Renal cortex interstitium (tissue), 11 donors: ENCODE measurements at regions not wholly inside any gene's neighbourhood (a gene's known extent, or its start where the extent isn't known, plus 50 kb on each side); places are given as distances from the start of the nearest gene placed in this dataset.

Source experiments
- DNase-seq, 11 donors: peaks; one replicate each; pipeline ENCODE4 v3.0.0-alpha.2; 2013; ENCODE audit warnings: low read depth in 9 of 11, low spot score in 4 of 11; ENCODE audit errors: extremely low read depth in 1 of 11

DNA sequence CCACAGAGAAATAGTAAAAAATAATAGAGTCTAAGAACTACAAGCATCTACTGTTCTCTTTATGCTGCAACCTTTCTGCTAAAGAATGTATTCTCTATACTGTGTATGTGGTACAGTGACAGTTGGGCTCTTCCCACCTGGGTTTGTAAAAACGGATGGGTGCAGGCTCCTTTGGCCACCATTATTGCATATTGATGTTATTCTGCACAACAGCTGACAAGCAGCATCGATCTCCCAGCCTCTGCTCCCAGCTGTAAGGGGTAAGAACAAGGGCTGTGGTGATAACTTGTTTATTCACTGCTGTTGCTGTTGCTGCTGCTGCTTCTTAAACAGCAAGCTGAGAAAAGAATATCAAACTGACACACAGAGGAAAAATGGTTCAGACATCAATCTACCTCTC is 56.1 kb downstream of the KCNRG start:
- DNase-seq: no peak

DNA sequence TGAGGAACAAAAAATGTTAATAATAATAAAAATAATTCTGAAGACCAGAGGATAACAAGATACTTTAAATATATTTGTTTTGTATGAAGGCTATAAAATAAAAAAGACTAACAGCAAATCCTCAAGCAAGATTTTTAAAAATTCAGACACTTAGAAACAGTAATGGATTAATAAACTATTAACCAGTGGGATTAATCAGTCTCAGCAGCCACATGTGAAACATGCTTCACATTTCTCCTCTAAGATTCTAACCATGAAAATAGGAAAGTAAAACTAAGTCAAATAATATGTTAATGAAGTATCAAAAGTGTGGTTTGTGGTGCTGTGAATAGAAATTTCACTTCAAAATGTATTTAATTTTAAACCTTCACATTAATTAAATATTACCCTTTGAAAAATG is 57.4 kb downstream of the KCNRG start:
- DNase-seq: no peak

DNA sequence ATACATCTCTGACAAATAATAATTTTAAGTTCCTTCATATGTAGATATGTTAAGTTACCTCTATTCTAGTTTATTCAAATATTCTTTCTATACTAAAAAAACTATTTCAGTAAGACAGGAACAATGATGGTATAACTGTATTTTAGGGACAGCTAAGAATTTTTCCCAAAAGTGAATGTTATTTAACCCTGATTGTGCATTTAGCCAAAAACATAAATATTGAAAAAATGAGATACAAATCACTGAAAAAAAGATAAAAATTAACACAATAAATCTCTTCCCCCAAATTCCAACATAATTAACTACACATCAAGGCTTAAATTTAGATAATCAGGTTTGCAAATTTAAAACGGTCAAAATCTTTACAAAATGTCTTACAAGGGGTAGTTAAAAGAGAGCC is 58.1 kb downstream of the KCNRG start:
- DNase-seq: no peak

DNA sequence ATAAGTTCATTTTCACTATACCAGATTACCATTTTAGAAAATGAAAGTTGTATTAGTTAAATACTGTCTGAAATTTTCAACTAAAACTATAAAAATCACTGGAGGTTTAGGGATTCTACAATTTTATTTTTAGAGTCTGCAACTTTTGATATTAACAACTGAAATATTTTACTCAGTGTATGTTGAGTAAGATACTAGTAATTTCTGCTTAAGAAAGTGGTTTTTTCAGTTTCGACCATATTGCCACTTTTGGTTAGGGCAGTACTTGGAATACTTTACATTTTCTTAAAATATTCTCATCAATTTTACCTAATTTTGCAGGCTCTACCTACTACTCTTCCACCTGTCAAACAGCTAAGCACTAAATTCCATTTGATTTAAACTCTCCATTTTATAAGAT is 59.6 kb downstream of the KCNRG start:
- no peak for DNase-seq

DNA sequence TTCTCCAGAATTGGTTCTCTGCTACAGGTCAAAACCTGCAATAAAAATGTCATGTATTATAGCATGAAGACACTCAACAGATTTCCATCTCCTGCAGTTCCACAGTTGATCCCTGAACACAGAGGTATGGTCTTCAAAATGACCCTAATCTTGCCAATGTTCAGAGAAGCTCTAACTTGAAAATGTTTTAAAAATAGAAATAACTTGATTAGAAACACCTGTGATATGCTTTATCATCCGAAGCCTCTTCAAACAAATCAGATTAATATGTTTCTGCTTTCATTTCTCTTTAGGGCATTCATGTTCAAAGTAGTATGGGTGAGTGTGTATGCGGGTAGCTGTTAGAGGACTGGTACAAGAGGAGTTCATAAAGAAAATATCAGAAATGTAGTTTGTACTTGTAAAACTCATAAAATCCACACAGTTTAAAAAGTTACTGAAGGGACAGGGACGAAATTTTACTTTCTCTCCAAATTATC is 60.4 kb downstream of the KCNRG start:
- no peak for DNase-seq

- no peak for DNase-seq
Observed at GRCh38 chr13:50077431-50077830, 62.2 kb downstream of the KCNRG start.

- no peak for DNase-seq
Observed at GRCh38 chr13:50078231-50078894, 63.1 kb downstream of the KCNRG start.

- DNase-seq: no peak
Observed at GRCh38 chr13:50078895-50079654, 63.8 kb downstream of the KCNRG start.

DNA sequence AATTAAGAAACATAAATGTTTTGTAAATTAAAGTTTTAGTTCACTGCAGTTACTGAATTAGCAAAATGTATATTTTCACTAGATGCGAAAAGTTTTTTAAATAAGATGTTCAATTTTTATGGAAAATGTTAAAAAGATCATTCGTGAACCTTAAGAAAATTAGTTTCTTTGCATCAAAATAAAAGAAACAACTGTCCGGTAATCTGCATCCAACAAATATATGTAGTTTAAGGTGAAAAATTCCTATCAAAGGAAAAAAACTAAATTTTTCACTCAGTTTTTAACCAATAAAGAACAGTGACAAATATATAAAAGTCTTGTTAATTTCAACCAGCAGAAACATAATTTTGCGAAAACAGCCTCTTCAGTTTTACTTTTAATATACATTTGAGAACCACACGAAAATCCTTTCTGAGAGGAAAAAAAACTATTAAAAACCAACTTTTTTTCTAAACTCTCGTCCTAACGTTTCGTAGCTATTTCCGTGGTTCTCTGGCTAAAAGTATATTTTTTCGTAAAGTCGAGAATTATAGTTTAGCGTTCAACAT is 64.5 kb downstream of the KCNRG start:
- DNase-seq: no peak

- DNase-seq: peak in 6 of 11 donors; percentile 26 to 47 (median 31)
Observed at GRCh38 chr13:50080203-50080910, 65.1 kb downstream of the KCNRG start.

- peak in 8 of 11 donors; percentile 30 to 51 (median 42) for DNase-seq
Observed at GRCh38 chr13:50080911-50081678, 65.9 kb downstream of the KCNRG start.

GRCh38 chr13:50081679-50082425 is 66.6 kb downstream of the KCNRG start:
- DNase-seq: peak; percentile 97 to 99 (median 98)

GRCh38 chr13:50082426-50083281 is 67.4 kb downstream of the KCNRG start:
- peak in 9 of 11 donors; percentile 56 to 87 (median 75) for DNase-seq

GRCh38 chr13:50085063-50085462 is 69.8 kb downstream of the KCNRG start:
- peak in 8 of 11 donors; percentile 39 to 67 (median 54) for DNase-seq

DNA sequence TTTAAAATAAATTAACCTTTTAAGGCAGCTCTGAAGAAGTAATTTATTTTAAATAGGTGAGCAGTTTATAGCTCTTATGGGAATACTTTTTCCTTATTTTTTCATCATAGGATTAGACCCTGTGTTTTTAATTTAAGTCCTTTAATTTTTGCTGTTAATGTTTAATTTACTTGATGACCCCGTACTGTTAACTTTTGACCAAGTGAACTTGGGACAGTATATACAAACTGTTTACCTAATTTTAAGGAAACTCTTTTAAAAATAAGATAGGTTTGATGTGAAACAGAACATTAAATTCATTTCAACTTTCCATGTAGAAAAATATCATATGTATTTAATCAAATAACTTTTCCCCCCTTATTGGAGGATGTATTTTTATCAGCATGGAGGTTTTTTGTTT is 74.4 kb downstream of the KCNRG start:
- no peak for DNase-seq

DNA sequence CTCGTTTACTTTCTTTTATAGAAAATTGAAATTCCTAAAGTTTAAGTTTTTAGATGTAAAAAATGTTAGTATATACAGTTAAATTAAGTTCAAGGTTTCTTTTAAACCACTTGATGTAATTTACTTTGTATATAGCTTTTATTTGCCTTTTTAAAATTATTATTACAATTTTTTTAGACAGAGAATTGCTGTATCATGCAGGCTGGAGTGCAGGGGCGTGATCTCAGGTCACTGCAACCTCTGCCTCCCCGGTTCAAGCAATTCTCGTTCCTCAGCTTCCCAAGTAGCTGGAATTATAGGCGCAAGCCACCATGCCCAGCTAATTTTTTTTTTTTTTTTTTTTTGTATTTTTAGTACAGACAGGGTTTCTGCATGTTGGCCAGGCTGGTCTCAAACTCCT is 75.0 kb downstream of the KCNRG start:
- no peak for DNase-seq

GRCh38 chr13:50094615-50095293 is 79.5 kb downstream of the KCNRG start:
- DNase-seq: no peak
